ENCODE measurements at regions not wholly inside any gene's neighbourhood (a gene's known extent, or its start where the extent isn't known, plus 50 kb on each side); places are given as distances from the start of the nearest gene placed in this dataset.
"Not testable (repeated sequence)": the region's sequence is repeated elsewhere in the genome, so short reads cannot be mapped to it uniquely, and the experiment has no call there.

DNA sequence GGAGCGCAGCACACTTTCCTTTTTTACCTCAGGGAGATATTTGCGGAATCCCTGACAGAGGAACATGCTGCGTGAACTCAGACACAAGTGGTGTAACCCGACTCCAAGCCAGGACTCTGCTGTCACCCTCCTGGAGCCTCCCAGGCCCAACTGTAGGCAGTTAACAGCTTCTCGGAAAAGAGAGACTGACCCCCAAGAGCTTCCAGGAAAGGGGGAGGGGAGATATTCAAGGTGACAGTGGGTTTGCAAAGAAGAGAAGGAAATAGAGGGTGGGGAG, 103.1 kb upstream of the NBPF26 start:
- not testable (repeated sequence) for TF ChIP-seq POLR2A, EP300 (IDR thresholded peaks at IDR 0.05)
- TF ChIP-seq, protein P1, sequence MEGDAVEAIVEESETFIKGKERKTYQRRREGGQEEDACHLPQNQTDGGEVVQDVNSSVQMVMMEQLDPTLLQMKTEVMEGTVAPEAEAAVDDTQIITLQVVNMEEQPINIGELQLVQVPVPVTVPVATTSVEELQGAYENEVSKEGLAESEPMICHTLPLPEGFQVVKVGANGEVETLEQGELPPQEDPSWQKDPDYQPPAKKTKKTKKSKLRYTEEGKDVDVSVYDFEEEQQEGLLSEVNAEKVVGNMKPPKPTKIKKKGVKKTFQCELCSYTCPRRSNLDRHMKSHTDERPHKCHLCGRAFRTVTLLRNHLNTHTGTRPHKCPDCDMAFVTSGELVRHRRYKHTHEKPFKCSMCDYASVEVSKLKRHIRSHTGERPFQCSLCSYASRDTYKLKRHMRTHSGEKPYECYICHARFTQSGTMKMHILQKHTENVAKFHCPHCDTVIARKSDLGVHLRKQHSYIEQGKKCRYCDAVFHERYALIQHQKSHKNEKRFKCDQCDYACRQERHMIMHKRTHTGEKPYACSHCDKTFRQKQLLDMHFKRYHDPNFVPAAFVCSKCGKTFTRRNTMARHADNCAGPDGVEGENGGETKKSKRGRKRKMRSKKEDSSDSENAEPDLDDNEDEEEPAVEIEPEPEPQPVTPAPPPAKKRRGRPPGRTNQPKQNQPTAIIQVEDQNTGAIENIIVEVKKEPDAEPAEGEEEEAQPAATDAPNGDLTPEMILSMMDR (IDR thresholded peaks at IDR 0.05): not testable (repeated sequence)

Measured in suprapubic skin (tissue), 3 donors.